GM19397 (cell line): ENCODE measurements at regions not wholly inside any gene's neighbourhood (a gene's known extent, or its start where the extent isn't known, plus 50 kb on each side); places are given as distances from the start of the nearest gene placed in this dataset.

Experiments used
- ATAC-seq: cut with Tn5 transposase; IDR thresholded peaks from one replicate; pipeline ENCODE4 v1.9.1; 2021; ENCODE audit warnings: mild to moderate bottlenecking, moderate library complexity; ENCODE audit not compliant: unreplicated experiment

GRCh38 chr11:116698080-116698479 is 74.7 kb downstream of the BUD13 start:
- ATAC-seq, result no peak

- ATAC-seq, result no peak
These were observed 75.1 kb downstream of the BUD13 start for GRCh38 chr11:116697639-116698038.

- ATAC-seq, result no peak
These were observed 75.8 kb downstream of the BUD13 start for GRCh38 chr11:116697011-116697410.

GRCh38 chr11:116696381-116696941 is 76.3 kb downstream of the BUD13 start:
- ATAC-seq, result no peak

GRCh38 chr11:116695657-116696254 is 77.0 kb downstream of the BUD13 start:
- ATAC-seq, result no peak

GRCh38 chr11:116694815-116695590 is 77.8 kb downstream of the BUD13 start:
- ATAC-seq, result no peak

- ATAC-seq, result no peak
These were observed 78.5 kb downstream of the BUD13 start for GRCh38 chr11:116694349-116694725.

- ATAC-seq, result no peak
These were observed 79.0 kb downstream of the BUD13 start for GRCh38 chr11:116693593-116694348.

GRCh38 chr11:116693102-116693570 is 79.7 kb downstream of the BUD13 start:
- no peak for ATAC-seq

GRCh38 chr11:116692318-116693101 is 80.3 kb downstream of the BUD13 start:
- ATAC-seq, result no peak

GRCh38 chr11:116691771-116692177 is 81.0 kb downstream of the BUD13 start:
- no peak for ATAC-seq

- ATAC-seq, result no peak
These were observed 82.2 kb downstream of the BUD13 start for GRCh38 chr11:116690611-116691010.

- no peak for ATAC-seq
These were observed 83.2 kb downstream of the BUD13 start for GRCh38 chr11:116689413-116690127.

- no peak for ATAC-seq
These were observed 84.6 kb downstream of the BUD13 start for GRCh38 chr11:116688202-116688540.

GRCh38 chr11:116687458-116688201 is 85.2 kb downstream of the BUD13 start:
- ATAC-seq, result no peak

- ATAC-seq, result no peak
These were observed 85.9 kb downstream of the BUD13 start for GRCh38 chr11:116686866-116687265.

- ATAC-seq, result no peak
These were observed 88.8 kb downstream of the BUD13 start for GRCh38 chr11:116683982-116684381.

GRCh38 chr11:116680349-116681125 is 92.2 kb downstream of the BUD13 start:
- no peak for ATAC-seq

GRCh38 chr11:116678887-116679286 is 93.9 kb downstream of the BUD13 start:
- no peak for ATAC-seq
